GM10248 (cell line): ENCODE measurements at regions not wholly inside any gene's neighbourhood (a gene's known extent, or its start where the extent isn't known, plus 50 kb on each side); places are given as distances from the start of the nearest gene placed in this dataset.

ENCODE experiments used
- CTCF ChIA-PET: fragments of 300-600 bp; sonication (Branson Sonifier 250); formaldehyde crosslinking; extraction: SDS; loops from one replicate; lab custom pipeline; 2021; ENCODE audit warnings: antibody characterized with exemption; lab: Yijun Ruan, JAX
- POLR2A ChIA-PET: fragments of 350-650 bp; sonication (Branson Sonifier 250); formaldehyde crosslinking; extraction: SDS; loops from one replicate; lab custom pipeline; 2020; ENCODE audit warnings: antibody characterized with exemption; lab: Yijun Ruan, JAX
- DNase-seq: peaks from one replicate; pipeline ENCODE4 v3.0.0; 2012; ENCODE audit errors: extremely low spot score
- TF ChIP-seq, protein P1 (sequence below): IDR thresholded peaks from 2 replicates; pipeline ENCODE4 v1.5.1; 2012; ENCODE audit warnings: mild to moderate bottlenecking, low read depth; ENCODE audit errors: extremely low read depth, missing control alignments, control extremely low read depth

DNA sequence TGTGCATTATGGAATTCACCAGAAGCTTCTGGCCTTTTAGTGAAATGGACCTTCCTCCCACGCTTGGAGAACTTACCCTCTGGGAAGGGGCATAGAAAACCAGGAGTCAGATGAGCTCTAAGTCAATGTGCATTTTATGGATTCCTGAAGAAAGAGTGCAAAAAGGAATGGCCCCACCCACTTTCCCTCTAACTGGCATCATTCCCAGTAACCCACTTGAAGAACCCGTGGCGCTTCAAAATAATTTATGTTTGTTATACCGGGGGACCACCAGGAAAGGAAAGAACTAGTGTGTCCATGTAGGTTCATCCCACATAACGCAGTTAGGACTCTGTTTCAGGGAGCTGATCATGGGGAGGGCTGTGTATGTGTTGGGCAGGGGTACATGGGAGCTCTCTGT lies 1153.4 kb downstream of the TMEM121 start:
- CTCF ChIA-PET, result interaction anchor here (1.0 to 3.7 kb wide), 7 partner anchors 9 to 151 kb away, joined by 4 to 31 read pairs (median 6); no protein-coding TSS in a partner anchor
- TF ChIP-seq, protein P1, sequence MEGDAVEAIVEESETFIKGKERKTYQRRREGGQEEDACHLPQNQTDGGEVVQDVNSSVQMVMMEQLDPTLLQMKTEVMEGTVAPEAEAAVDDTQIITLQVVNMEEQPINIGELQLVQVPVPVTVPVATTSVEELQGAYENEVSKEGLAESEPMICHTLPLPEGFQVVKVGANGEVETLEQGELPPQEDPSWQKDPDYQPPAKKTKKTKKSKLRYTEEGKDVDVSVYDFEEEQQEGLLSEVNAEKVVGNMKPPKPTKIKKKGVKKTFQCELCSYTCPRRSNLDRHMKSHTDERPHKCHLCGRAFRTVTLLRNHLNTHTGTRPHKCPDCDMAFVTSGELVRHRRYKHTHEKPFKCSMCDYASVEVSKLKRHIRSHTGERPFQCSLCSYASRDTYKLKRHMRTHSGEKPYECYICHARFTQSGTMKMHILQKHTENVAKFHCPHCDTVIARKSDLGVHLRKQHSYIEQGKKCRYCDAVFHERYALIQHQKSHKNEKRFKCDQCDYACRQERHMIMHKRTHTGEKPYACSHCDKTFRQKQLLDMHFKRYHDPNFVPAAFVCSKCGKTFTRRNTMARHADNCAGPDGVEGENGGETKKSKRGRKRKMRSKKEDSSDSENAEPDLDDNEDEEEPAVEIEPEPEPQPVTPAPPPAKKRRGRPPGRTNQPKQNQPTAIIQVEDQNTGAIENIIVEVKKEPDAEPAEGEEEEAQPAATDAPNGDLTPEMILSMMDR, result no peak
- no peak for DNase-seq

DNA sequence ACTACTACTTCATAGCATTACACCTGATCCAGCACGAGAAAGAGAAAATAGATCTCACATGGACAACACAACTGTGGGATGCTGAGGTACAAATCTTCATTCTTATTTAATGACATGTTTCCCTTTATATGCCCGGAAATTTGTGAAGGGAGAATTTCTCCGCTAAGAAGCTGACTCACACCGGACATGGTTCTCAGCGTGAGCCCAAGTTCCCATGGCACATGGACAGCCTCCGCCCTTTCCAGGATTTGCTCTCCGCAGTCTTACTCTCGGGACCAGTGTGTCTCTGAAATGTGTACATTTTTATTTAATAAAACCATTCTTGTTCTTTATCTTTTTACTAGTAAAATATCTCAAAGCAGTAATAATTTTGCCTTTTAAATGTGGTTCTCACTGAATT lies 1154.8 kb downstream of the TMEM121 start:
- ChIA-PET POLR2A (no interaction called here), CTCF (interaction anchor here (1.0 to 3.7 kb wide), 2 partner anchors 10 to 150 kb away, joined by 3 to 31 read pairs; no protein-coding TSS in a partner anchor)
- TF ChIP-seq, protein P1, result no peak
- no peak for DNase-seq

More for the DNA sequence above, 1153.4 kb downstream of the TMEM121 start:
- POLR2A ChIA-PET, result no interaction called here

DNA sequence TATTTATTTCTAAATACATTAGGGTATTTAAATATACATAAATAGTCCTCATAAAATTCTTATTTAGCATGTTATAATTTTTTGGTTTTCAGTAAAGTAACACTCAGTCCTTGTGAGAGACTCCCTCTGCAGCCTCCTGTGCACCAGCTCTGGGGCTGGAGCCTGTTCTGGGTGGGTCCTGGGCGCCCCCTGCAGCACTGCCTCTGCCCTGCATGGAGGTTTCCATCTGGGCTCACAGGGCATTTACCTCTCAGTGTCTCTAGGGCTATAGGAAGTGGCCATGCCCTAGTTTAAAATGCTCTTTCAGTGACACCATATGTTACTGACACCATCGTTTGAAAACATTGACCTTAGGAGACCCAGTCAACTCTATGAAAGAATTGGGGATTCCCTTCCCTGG lies 1155.2 kb downstream of the TMEM121 start:
- no peak for DNase-seq
- TF ChIP-seq, protein P1, result no peak
- ChIA-PET CTCF (interaction anchor here (0.9 kb wide), 1 partner anchor 10 kb away, joined by 6 read pairs; no protein-coding TSS in a partner anchor), POLR2A (no interaction called here)

DNA sequence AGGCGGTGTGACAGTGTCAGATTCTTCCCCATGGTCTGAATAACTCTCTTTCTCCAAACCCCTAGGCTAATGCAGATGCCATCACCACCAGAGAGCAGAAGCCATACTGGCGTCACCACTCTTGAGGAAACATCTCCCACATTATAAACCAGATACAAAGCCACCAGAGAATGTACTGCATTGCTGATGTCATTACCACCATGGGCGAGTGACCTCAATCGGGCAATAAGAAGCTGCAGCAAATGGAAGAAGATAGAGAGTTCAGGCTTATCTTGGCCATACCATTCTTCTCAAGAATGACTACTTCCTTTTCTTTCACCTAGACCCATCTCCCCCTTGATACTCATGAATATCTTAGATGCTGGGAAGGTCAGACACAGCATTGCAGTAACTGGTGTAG lies 1157.2 kb downstream of the TMEM121 start:
- no peak for DNase-seq
- TF ChIP-seq, protein P1, result no peak
- POLR2A ChIA-PET, result no interaction called here
- CTCF ChIA-PET, result interaction anchor here (1.0 to 3.7 kb wide), 5 partner anchors 8 to 65 kb away, joined by 3 to 22 read pairs (median 14); no protein-coding TSS in a partner anchor

DNA sequence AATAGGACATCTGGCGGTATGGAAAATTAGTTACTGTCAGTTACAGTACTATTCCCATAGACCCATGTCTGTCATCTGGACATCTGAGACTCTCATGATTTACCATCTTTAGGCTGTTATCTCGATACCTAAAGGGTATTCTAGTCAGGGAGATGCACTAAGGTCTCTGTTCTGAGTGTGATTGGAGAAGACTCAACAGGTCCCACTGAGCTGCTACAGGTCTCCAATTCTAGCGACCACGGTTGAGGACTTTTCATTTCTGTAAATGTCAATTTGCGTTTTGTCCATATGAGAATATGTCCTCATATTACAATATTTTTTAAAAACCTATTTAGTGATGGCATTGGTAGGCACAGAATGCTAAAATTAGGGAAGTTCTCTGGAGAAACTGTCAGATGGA lies 1160.2 kb downstream of the TMEM121 start:
- ChIA-PET POLR2A (no interaction called here), CTCF (interaction anchor here (1.6 to 3.0 kb wide), 2 partner anchors 7 to 54 kb away, joined by 3 to 16 read pairs; no protein-coding TSS in a partner anchor)
- TF ChIP-seq, protein P1, result no peak
- DNase-seq, result no peak

DNA sequence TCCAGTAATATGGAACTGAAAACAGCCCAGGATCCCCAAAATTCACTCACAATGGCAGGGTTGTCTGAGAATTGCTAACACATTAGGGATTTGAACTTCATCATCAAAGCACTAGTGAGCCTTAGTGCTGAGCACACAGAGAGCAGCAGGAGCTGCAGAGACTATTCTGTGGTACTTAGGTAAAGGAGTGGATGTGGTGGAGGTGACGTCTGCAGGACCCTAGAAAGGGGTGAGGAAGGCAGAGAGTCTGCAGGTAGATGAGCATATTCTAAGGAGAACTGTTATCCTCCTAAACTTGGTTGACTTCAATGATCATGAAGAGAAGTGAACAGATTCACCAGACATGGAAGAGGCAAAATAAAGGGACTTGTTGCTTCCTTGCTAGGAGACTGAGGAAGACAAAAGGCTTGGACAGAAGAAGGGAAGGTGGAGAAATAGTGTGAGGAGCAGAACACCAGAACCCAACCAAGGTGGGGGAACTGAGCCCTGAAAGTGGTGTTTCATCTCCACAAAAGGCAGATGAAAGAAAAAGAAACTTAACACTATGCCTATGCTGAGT lies 1164.0 kb downstream of the TMEM121 start:
- ChIA-PET POLR2A (no interaction called here), CTCF (interaction anchor here (0.8 to 5.3 kb wide), 26 partner anchors 11 to 273 kb away, joined by 3 to 57 read pairs (median 10); no protein-coding TSS in a partner anchor)
- DNase-seq, result no peak

More for the DNA sequence above, 1164.0 kb downstream of the TMEM121 start:
- TF ChIP-seq, protein P1, result no peak
